Immature natural killer cell (primary cell): ENCODE measurements at regions not wholly inside any gene's neighbourhood (a gene's known extent, or its start where the extent isn't known, plus 50 kb on each side); places are given as distances from the start of the nearest gene placed in this dataset.

Experiments
- DNase-seq, 3 donors: peaks; one replicate each; pipeline ENCODE4 v3.0.0; 2022; ENCODE audit warnings: mixed read lengths in 1 of 3
- H3K27ac Mint-ChIP-seq, 6 donors: one replicate each; pipeline ENCODE4 v1.8.0; 2020; ENCODE audit warnings: mixed read lengths in 6 of 6, mild to moderate bottlenecking in 5 of 6, inconsistent platforms in 4 of 6, moderate library complexity in 3 of 6
- H3K27me3 Mint-ChIP-seq, 3 donors: one replicate each; pipeline ENCODE4 v1.8.0; 2020 to 2021; ENCODE audit warnings: low read depth in 3 of 3, mild to moderate bottlenecking in 3 of 3, mixed read lengths in 3 of 3, moderate library complexity in 3 of 3, inconsistent platforms in 1 of 3
- H3K36me3 Mint-ChIP-seq, 3 donors: one replicate each; pipeline ENCODE4 v1.8.0; 2020; ENCODE audit warnings: mixed read lengths in 3 of 3, inconsistent platforms in 2 of 3, mild to moderate bottlenecking in 2 of 3
- H3K4me1 Mint-ChIP-seq, 2 donors: one replicate each; pipeline ENCODE4 v1.8.0; 2020; ENCODE audit warnings: inconsistent platforms in 2 of 2, mild to moderate bottlenecking in 2 of 2, mixed read lengths in 2 of 2, moderate library complexity in 1 of 2
- H3K4me3 Mint-ChIP-seq, 5 donors: one replicate each; pipeline ENCODE4 v1.8.0; 2020; ENCODE audit warnings: mild to moderate bottlenecking in 5 of 5, mixed read lengths in 5 of 5, inconsistent platforms in 3 of 5, moderate library complexity in 3 of 5
- H3K9me3 Mint-ChIP-seq, 6 donors: one replicate each; pipeline ENCODE4 v1.8.0; 2020; ENCODE audit warnings: mild to moderate bottlenecking in 6 of 6, mixed read lengths in 6 of 6, inconsistent platforms in 4 of 6, moderate library complexity in 3 of 6

GRCh38 chr16:26992666-26993349, 73.9 kb upstream of the C16orf82 start:
- H3K4me3 Mint-ChIP-seq, result no peak overlapping the region
- DNase-seq, result no peak
- no peaks in the 10 kb centered on the region for H3K4me1 Mint-ChIP-seq
- peaks cover 4 to 7% (median 4%) of the 10 kb centered on the region in 3 donors for H3K27me3 Mint-ChIP-seq
- H3K27ac Mint-ChIP-seq, result no peak overlapping the region
- peaks cover 0 to 4% (median 0%) of the 10 kb centered on the region in 6 donors for H3K9me3 Mint-ChIP-seq
- H3K36me3 Mint-ChIP-seq, result no peaks in the 10 kb centered on the region

- H3K27me3 Mint-ChIP-seq, result peaks cover 4 to 9% (median 4%) of the 10 kb centered on the region in 3 donors
- no peaks in the 10 kb centered on the region for H3K36me3 Mint-ChIP-seq
- H3K4me3 Mint-ChIP-seq, result no peak overlapping the region
- H3K9me3 Mint-ChIP-seq, result peaks cover 0 to 4% (median 0%) of the 10 kb centered on the region in 6 donors
- no peak overlapping the region for H3K27ac Mint-ChIP-seq
- no peak for DNase-seq
- H3K4me1 Mint-ChIP-seq, result no peaks in the 10 kb centered on the region
These were observed 73.2 kb upstream of the C16orf82 start for GRCh38 chr16:26993511-26993910.

GRCh38 chr16:26993963-26994362, 72.8 kb upstream of the C16orf82 start:
- Mint-ChIP-seq H3K36me3 (no peaks in the 10 kb centered on the region), H3K27me3 (peaks cover 4 to 9% (median 4%) of the 10 kb centered on the region in 3 donors), H3K9me3 (peaks cover 0 to 4% (median 0%) of the 10 kb centered on the region in 6 donors), H3K4me3 (no peak overlapping the region), H3K4me1 (no peaks in the 10 kb centered on the region), H3K27ac (no peak overlapping the region)
- DNase-seq, result no peak

- Mint-ChIP-seq H3K36me3 (no peaks in the 10 kb centered on the region), H3K9me3 (peaks cover 0 to 4% (median 0%) of the 10 kb centered on the region in 6 donors), H3K27me3 (peaks cover 7 to 9% (median 8%) of the 10 kb centered on the region in 3 donors), H3K4me3 (no peak overlapping the region), H3K4me1 (no peaks in the 10 kb centered on the region), H3K27ac (no peak overlapping the region)
- DNase-seq, result no peak
These were observed 71.2 kb upstream of the C16orf82 start for GRCh38 chr16:26995522-26995921.

- no peak for DNase-seq
- no peak overlapping the region for H3K4me3 Mint-ChIP-seq
- peaks cover 10 to 27% (median 12%) of the 10 kb centered on the region in 3 donors for H3K27me3 Mint-ChIP-seq
- peaks cover 0 to 7% (median 5%) of the 10 kb centered on the region in 6 donors for H3K9me3 Mint-ChIP-seq
- no peaks in the 10 kb centered on the region for H3K36me3 Mint-ChIP-seq
- no peaks in the 10 kb centered on the region for H3K4me1 Mint-ChIP-seq
- H3K27ac Mint-ChIP-seq, result no peak overlapping the region
These were observed 61.3 kb upstream of the C16orf82 start for GRCh38 chr16:27005386-27005785.
